ENCODE measurements at regions not wholly inside any gene's neighbourhood (a gene's known extent, or its start where the extent isn't known, plus 50 kb on each side); places are given as distances from the start of the nearest gene placed in this dataset.

- TF ChIP-seq CTCF (IDR thresholded peaks at IDR 0.05): no peak
- no peak for TF ChIP-seq EP300 (IDR thresholded peaks at IDR 0.05)
Observed at GRCh38 chr5:157944938-157945337, 86.0 kb upstream of the CLINT1 start.
